ENCODE measurements at regions not wholly inside any gene's neighbourhood (a gene's known extent, or its start where the extent isn't known, plus 50 kb on each side); places are given as distances from the start of the nearest gene placed in this dataset.

- TF ChIP-seq CTCF (IDR thresholded peaks at IDR 0.05 in 4 of 5, conservative IDR thresholded peaks at IDR 0.05 in 1 of 5) (no peak), POLR2A (IDR thresholded peaks at IDR 0.05) (no peak)
Measured at GRCh38 chr20:12605751-12606150, 403.0 kb upstream of the SPTLC3 start.
